GM18951 (cell line): ENCODE measurements at regions not wholly inside any gene's neighbourhood (a gene's known extent, or its start where the extent isn't known, plus 50 kb on each side); places are given as distances from the start of the nearest gene placed in this dataset.

Source experiments
- POLR2A ChIP-seq: IDR thresholded peaks from 4 replicates; pipeline ENCODE4 v1.6.1; 2011; ENCODE audit warnings: mild to moderate bottlenecking; ENCODE audit not compliant: insufficient read length, insufficient read depth; ENCODE audit errors: extremely low read depth
- in situ Hi-C: fragments of 300-500 bp; cut with MboI; formaldehyde crosslinking; loops from one replicate; pipeline ENCODE4 v1.12.0; 2022; ENCODE audit warnings: low sequenced_read_pairs, mixed read lengths, inconsistent platforms; ENCODE audit not compliant: unreplicated experiment

DNA sequence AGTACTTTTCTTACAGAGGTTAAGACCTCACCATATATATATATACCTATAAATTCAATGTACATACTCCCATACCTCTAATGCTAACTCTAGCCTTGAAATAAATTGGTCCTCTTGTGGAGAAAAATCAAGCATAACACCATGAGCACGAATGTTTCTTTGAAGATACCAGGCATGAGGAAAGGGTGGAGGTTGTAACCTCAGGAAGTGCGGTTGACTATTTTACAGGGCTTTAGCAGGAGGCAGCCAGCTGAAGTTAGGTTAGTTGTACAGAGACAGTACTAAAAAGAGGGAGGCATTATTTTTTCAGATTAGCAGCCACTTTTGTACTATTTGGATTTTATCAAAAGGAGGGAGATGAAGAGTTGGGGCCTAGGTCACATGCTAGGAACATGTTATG is 767.0 kb downstream of the OTOL1 start:
- in situ Hi-C loops: no loop called here
- no peak for TF ChIP-seq POLR2A

GRCh38 chr3:162269636-162270458 is 773.2 kb downstream of the OTOL1 start:
- in situ Hi-C loops: no loop called here

DNA sequence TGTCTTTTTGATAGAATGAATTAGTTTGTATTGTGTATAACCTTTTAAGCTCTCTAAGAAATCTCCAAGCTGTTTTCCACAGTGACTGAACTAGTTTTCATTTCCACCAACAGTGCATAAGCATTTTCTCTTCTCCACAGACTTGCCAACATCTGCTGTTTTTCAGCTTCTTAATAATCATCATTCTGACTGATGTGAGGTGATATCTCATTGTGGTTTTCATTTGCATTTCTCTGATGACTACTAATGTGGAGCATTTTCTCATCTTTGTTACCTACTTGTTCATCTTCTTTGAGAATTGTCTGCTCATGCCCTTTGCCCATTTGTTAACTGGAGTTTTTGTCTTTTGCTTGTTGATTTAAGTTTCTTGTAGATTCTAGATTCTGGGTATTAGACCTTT is 777.5 kb downstream of the OTOL1 start:
- TF ChIP-seq POLR2A: no peak
- in situ Hi-C loops: no loop called here

More at GRCh38 chr3:162269636-162270458, 773.2 kb downstream of the OTOL1 start:
- TF ChIP-seq POLR2A: no peak

- no peak for TF ChIP-seq POLR2A
- in situ Hi-C loops: no loop called here
These were observed 782.2 kb downstream of the OTOL1 start for GRCh38 chr3:162278834-162279233.

GRCh38 chr3:162285259-162285658 is 788.7 kb downstream of the OTOL1 start:
- no peak for TF ChIP-seq POLR2A
- in situ Hi-C loops: no loop called here

- in situ Hi-C loops: no loop called here
- TF ChIP-seq POLR2A: no peak
These were observed 791.0 kb downstream of the OTOL1 start for GRCh38 chr3:162287600-162287999.

GRCh38 chr3:162292409-162292808 is 795.8 kb downstream of the OTOL1 start:
- no peak for TF ChIP-seq POLR2A
- in situ Hi-C loops: no loop called here

DNA sequence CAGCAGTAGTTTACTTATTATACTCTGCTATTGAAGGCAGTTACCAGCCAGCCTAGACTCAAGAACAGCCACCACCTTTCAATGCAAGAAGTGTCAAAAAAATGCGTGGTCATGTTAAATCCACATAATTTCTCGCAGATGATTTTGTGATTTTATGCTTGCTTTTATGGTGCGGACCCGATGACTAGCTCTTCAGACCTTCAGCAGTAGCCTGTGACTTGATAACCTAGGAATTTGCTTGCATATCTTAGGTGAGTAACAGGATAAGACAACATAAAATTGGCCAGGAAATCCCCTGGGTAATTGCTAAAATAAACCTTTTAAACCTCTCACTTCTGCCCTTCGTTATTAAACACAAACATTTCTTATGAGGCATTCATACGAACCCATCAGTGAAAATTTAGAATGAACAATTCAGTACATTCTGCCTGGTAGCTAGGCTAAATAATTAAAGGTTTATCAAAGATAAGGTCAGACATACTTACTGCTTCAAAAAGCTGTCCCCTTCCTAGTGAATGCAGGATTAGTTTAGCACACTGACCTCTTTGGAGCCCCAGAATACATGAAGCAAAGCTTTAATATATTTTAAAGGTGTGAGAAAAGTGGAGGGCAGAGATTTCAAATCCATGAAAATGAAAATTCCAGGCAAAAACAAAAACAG is 798.8 kb downstream of the OTOL1 start:
- in situ Hi-C loops: no loop called here
- TF ChIP-seq POLR2A: no peak

DNA sequence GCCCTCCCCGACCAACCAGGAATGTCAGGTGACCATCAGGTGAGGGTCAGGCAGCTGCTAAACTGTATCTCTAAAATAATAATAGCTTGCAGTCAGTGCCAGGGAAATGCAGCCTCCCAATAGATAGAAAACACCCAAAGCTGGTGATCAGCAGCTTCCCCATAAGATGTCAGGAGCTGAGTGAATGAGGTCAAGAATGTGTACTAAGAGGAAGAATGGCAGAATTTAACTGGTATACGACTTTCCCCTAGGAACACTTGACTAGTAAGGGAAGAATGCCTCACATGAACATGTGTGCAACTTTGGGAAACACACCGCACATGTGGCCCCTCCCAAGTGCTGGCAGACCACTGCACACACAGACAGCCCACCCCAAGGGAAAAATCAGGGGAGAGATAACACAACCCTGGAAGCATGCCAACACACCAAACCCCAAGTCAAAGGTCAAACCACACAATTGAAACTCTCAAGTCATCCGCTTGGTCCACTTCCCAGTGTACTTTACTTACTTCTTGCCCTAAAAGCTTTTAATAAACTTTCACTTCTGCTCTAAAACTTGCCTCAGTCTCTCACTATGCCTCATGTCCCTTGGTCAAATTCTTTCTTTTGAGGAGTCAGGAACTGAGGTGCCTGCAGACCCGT is 806.5 kb downstream of the OTOL1 start:
- in situ Hi-C loops: no loop called here
- TF ChIP-seq POLR2A: no peak

DNA sequence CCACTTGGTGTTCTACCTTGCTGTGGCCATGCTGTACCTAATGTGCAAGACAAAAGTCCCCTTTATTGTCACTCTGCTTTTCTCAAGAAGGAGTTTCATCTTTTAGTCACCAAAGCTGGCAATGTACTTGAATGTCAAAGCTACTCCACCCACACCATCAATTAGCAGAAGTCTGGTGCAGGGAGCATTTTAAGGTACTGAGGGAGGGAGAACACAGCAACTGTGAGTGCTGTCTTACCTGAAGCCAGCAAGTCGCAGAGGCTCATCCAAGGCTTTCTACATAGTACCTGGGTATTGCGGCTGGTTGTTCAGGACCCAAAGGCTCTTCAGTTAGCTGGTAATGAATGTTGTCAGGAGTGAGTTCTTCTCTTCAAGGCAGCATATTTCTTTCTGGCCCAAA is 820.4 kb downstream of the OTOL1 start:
- in situ Hi-C loops: no loop called here
- no peak for TF ChIP-seq POLR2A

GRCh38 chr3:162328649-162329048 is 832.0 kb downstream of the OTOL1 start:
- in situ Hi-C loops: no loop called here

DNA sequence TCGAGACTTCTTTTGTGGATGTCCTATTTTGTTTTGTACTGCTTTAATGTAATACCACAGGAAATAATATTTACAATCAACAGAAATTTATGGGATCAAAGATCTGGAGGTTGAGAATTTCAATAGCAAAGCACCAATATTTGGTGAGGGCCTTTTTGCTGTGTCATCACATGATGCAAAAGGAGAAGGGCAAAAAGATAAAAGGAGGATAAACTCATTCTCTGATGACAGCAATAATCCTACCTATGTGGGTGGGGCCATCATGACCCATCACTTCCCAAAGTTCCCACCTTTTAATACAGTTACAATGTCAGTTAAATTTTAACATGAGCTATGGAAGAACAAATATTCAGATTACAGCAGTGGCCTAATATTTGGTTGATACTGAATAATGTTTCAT is 832.9 kb downstream of the OTOL1 start:
- no peak for TF ChIP-seq POLR2A
- in situ Hi-C loops: no loop called here

More at GRCh38 chr3:162328649-162329048, 832.0 kb downstream of the OTOL1 start:
- no peak for TF ChIP-seq POLR2A

- in situ Hi-C loops: no loop called here
- TF ChIP-seq POLR2A: no peak
These were observed 835.7 kb downstream of the OTOL1 start for GRCh38 chr3:162332344-162332743.
